GM21576 (cell line): ENCODE measurements at regions not wholly inside any gene's neighbourhood (a gene's known extent, or its start where the extent isn't known, plus 50 kb on each side); places are given as distances from the start of the nearest gene placed in this dataset.
A peak's percentile ranks its signal among the peaks of the same experiment; 100 is the strongest.

Source experiments
- ATAC-seq: cut with Tn5 transposase; IDR thresholded peaks from one replicate; pipeline ENCODE4 v1.9.1; 2021; ENCODE audit warnings: mild to moderate bottlenecking, moderate library complexity; ENCODE audit not compliant: unreplicated experiment

GRCh38 chr4:74610491-74610890 lies 165.6 kb downstream of the AREG start:
- ATAC-seq, result no peak

- ATAC-seq, result no peak
Measured at GRCh38 chr4:74612837-74613236, 167.9 kb downstream of the AREG start.

GRCh38 chr4:74613266-74613665 lies 168.3 kb downstream of the AREG start:
- ATAC-seq, result no peak

GRCh38 chr4:74615411-74615810 lies 170.5 kb downstream of the AREG start:
- no peak for ATAC-seq

GRCh38 chr4:74618166-74618565 lies 173.2 kb downstream of the AREG start:
- no peak for ATAC-seq

GRCh38 chr4:74618659-74619058 lies 173.7 kb downstream of the AREG start:
- no peak for ATAC-seq

- no peak for ATAC-seq
Measured at GRCh38 chr4:74619931-74620702, 174.2 kb downstream of the BTC start.

- ATAC-seq, result no peak
Measured at GRCh38 chr4:74621616-74622015, 172.7 kb downstream of the BTC start.

GRCh38 chr4:74623041-74623440 lies 171.3 kb downstream of the BTC start:
- ATAC-seq, result peak; percentile 83

- ATAC-seq, result no peak
Measured at GRCh38 chr4:74624351-74625151, 169.8 kb downstream of the BTC start.

GRCh38 chr4:74625981-74626380 lies 168.3 kb downstream of the BTC start:
- no peak for ATAC-seq

- ATAC-seq, result no peak
Measured at GRCh38 chr4:74627093-74627492, 167.2 kb downstream of the BTC start.

GRCh38 chr4:74627504-74627903 lies 166.8 kb downstream of the BTC start:
- no peak for ATAC-seq

- no peak for ATAC-seq
Measured at GRCh38 chr4:74628852-74629620, 165.3 kb downstream of the BTC start.

- no peak for ATAC-seq
Measured at GRCh38 chr4:74630551-74630950, 163.8 kb downstream of the BTC start.

GRCh38 chr4:74631338-74631737 lies 163.0 kb downstream of the BTC start:
- ATAC-seq, result no peak

- ATAC-seq, result no peak
Measured at GRCh38 chr4:74631988-74632387, 162.3 kb downstream of the BTC start.

- ATAC-seq, result no peak
Measured at GRCh38 chr4:74632634-74633033, 161.7 kb downstream of the BTC start.

GRCh38 chr4:74635074-74635473 lies 159.2 kb downstream of the BTC start:
- ATAC-seq, result no peak

- ATAC-seq, result no peak
Measured at GRCh38 chr4:74635490-74636123, 158.7 kb downstream of the BTC start.

GRCh38 chr4:74638001-74638400 lies 156.3 kb downstream of the BTC start:
- ATAC-seq, result no peak
